ENCODE measurements at regions not wholly inside any gene's neighbourhood (a gene's known extent, or its start where the extent isn't known, plus 50 kb on each side); places are given as distances from the start of the nearest gene placed in this dataset.

GRCh38 chr20:63107449-63108200 lies 100.9 kb upstream of the BHLHE23 start:
- TF ChIP-seq EZH2 (IDR thresholded peaks at IDR 0.05; ENCODE audit: insufficient read depth, poor library complexity, severe bottlenecking) (no peak), EZH2phosphoT487 (IDR thresholded peaks at IDR 0.05; ENCODE audit: insufficient read depth, low read depth) (no peak)
